ENCODE measurements at regions not wholly inside any gene's neighbourhood (a gene's known extent, or its start where the extent isn't known, plus 50 kb on each side); places are given as distances from the start of the nearest gene placed in this dataset.

DNA sequence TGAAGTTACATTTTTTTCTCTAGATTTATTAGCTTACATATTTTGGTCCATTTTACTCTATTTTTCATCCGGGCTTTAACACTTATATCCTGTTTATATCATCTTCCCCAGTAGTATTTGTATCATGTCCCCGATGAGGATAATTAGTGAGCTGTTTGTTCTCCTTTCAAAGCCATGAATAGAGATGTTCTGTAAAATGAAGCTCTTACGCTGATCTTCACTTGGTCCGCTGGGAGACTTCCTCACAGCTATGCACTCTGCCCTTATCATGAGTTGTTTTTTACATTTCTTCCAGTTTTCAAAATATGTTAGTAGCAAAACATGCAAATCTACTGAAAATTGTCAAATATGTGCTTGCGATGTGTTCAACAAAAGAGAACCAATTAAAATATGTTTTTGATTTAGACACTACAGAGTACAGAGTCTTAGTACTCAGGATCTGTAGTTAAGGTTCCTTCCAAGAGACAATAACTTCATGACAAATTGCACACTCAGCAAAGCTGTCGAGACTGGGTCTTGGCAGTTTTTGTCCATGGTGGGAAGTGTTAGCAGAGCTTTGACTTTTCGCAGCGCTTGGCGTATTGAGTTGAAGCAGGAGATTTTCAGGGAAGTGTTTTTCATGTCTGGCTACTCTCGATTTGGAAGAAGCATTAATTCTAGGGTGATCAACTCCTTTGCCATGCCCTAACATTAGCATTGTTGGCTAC lies 292.0 kb upstream of the ADAMTS5 start:
- no peak for DNase-seq (ENCODE audit: insufficient read length, low spot score)
- TF ChIP-seq CTCF (IDR thresholded peaks at IDR 0.05; ENCODE audit: insufficient read depth, missing control alignments): no peak
- FAIRE-seq: no peak

- FAIRE-seq: no peak
- DNase-seq (ENCODE audit: insufficient read length, low spot score): no peak
- no peak for TF ChIP-seq CTCF (IDR thresholded peaks at IDR 0.05; ENCODE audit: insufficient read depth, missing control alignments)
Observed at GRCh38 chr21:27257908-27258556, 291.1 kb upstream of the ADAMTS5 start.

DNA sequence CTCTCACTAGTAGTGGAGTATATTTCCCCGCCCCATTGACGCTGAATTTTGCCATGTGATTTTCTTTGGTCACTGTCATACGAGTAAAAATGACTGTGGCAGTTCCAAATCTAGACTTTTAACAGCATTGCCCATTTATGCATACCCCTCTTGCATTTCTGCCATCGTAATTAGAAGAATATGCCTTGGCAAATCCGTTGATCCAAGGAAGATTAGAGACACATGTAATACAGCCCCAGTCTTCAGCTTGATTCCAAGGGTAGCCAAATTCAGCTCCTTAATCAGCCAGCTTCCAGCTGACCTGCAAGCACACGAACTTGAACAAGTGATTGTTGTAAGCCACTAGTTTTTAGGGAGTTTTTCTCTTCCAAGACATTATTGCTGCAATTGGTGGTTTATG lies 290.3 kb upstream of the ADAMTS5 start:
- no peak for TF ChIP-seq CTCF (IDR thresholded peaks at IDR 0.05; ENCODE audit: insufficient read depth, missing control alignments)
- DNase-seq (ENCODE audit: insufficient read length, low spot score) (no peak), FAIRE-seq (no peak)

- no peak for TF ChIP-seq CTCF (IDR thresholded peaks at IDR 0.05; ENCODE audit: insufficient read depth, missing control alignments)
- FAIRE-seq (no peak), DNase-seq (ENCODE audit: insufficient read length, low spot score) (no peak)
Observed at GRCh38 chr21:27251752-27252151, 284.9 kb upstream of the ADAMTS5 start.

GRCh38 chr21:27250366-27250765 lies 283.5 kb upstream of the ADAMTS5 start:
- DNase-seq (ENCODE audit: insufficient read length, low spot score) (no peak), FAIRE-seq (no peak)
- no peak for TF ChIP-seq CTCF (IDR thresholded peaks at IDR 0.05; ENCODE audit: insufficient read depth, missing control alignments)

- DNase-seq (ENCODE audit: insufficient read length, low spot score) (no peak), FAIRE-seq (no peak)
- no peak for TF ChIP-seq CTCF (IDR thresholded peaks at IDR 0.05; ENCODE audit: insufficient read depth, missing control alignments)
Observed at GRCh38 chr21:27248814-27249213, 281.9 kb upstream of the ADAMTS5 start.

DNA sequence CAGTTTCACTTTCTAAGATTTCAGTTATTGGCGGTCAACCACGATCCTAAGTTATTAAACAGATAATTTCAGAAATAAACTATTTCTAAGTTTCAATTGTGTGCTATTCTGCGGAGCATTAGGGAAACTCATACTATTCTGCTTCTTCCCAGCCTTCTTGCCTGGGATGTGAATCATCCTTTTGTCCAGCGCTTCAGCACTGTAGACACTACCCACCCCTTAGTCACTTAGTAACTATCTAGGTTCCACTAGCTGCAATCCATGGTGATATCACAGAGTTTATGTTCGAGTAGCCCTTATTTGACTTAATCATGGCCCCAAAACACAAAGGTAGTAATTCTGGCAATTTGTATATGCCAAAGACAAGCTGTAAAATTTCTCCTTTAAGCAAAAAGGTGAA lies 279.9 kb upstream of the ADAMTS5 start:
- TF ChIP-seq CTCF (IDR thresholded peaks at IDR 0.05; ENCODE audit: insufficient read depth, missing control alignments): no peak
- FAIRE-seq: no peak
- DNase-seq (ENCODE audit: insufficient read length, low spot score): no peak

Data from D721Med (cell line).